HCT116 (cell line): ENCODE measurements at regions not wholly inside any gene's neighbourhood (a gene's known extent, or its start where the extent isn't known, plus 50 kb on each side); places are given as distances from the start of the nearest gene placed in this dataset.
A peak's percentile ranks its signal among the peaks of the same experiment; 100 is the strongest.

ENCODE experiments used
- ATAC-seq: fragments of 200-7000 bp; cut with Tn5 transposase; 2 replicates; pipeline ENCODE4 v1.9.1; 2020; ENCODE audit warnings: mild to moderate bottlenecking, moderate library complexity
- BruUV-seq: library from RNA; stranded (reverse); fragments of 400-500 nt; replicated peaks from 2 replicates; lab custom pipeline; 2021; lab: Mats Ljungman, UMichigan
- CTCF ChIA-PET: fragments of 300-600 bp; sonication (Branson Sonifier 250); formaldehyde crosslinking; loops from one replicate; lab custom pipeline; 2021; ENCODE audit warnings: antibody characterized with exemption; lab: Charles Lee
- POLR2A ChIA-PET: fragments of 300-600, 350-600 bp; sonication (Branson Sonifier 250); formaldehyde crosslinking; loops from one replicate; lab custom pipeline; 2021; ENCODE audit warnings: antibody characterized with exemption; lab: Charles Lee
- RAD21 ChIA-PET, 2 experiments: fragments of 300-600 bp; sonication (Branson Sonifier 250); formaldehyde crosslinking; loops; one replicate each; lab custom pipeline; 2023; ENCODE audit warnings: low total read pairs in 2 of 2; ENCODE audit not compliant: uncharacterized antibody in 2 of 2, unreplicated experiment in 2 of 2, low non-redundant PET in 1 of 2; lab: Charles Lee
- DNase-seq: peaks from one replicate; pipeline ENCODE4 v3.0.0-alpha.2; 2010; ENCODE audit warnings: low read depth, low spot score
- H2AFZ ChIP-seq: fragments of 200-600 bp; shearing (Covaris generic), sonication (generic); 2 replicates; pipeline ENCODE4 v1.6.1; 2017; ENCODE audit warnings: low read depth, mixed run types, mixed read lengths, antibody characterized with exemption, low read length; ENCODE audit not compliant: poor library complexity, severe bottlenecking
- H3K27ac ChIP-seq: 2 replicates; pipeline ENCODE4 v1.5.1; 2012; ENCODE audit warnings: low read depth, low read length
- H3K27me3 ChIP-seq: fragments of 200-600 bp; sonication (generic); 2 replicates; pipeline ENCODE4 v1.6.1; 2016; ENCODE audit warnings: mixed run types, low read length, mixed read lengths; ENCODE audit not compliant: insufficient read depth
- H3K36me3 ChIP-seq, 2 experiments: fragments of 200-500 bp in 1 of 2; fragments of 200-600 bp in 1 of 2; sonication (Bioruptor generic) in 1 of 2; sonication (generic) in 1 of 2; 2 replicates each; pipeline versions ENCODE4 v1.5.1 to v1.6.1; 2014 to 2016; ENCODE audit warnings: low read length in 2 of 2, inconsistent platforms in 1 of 2, mixed read lengths in 1 of 2, mixed run types in 1 of 2; ENCODE audit not compliant: insufficient read depth in 2 of 2, control insufficient read depth in 1 of 2
- H3K4me1 ChIP-seq, 2 experiments: fragments of 200-600 bp in 1 of 2; sonication (generic) in 1 of 2; 2 replicates each; pipeline versions ENCODE4 v1.5.1 to v1.6.1; 2012 to 2017; ENCODE audit warnings: low read length in 2 of 2, inconsistent platforms in 1 of 2, mild to moderate bottlenecking in 1 of 2, mixed read lengths in 1 of 2, mixed run types in 1 of 2, moderate library complexity in 1 of 2; ENCODE audit not compliant: insufficient read depth in 2 of 2, control insufficient read depth in 1 of 2
- H3K4me2 ChIP-seq: fragments of 200-600 bp; sonication (generic); 2 replicates; pipeline ENCODE4 v1.6.1; 2017; ENCODE audit warnings: mixed run types, low read length, mixed read lengths
- H3K4me3 ChIP-seq, 2 experiments: fragments of 200-600 bp in 1 of 2; sonication (generic) in 1 of 2; replicated peaks in 1 of 2; 2 replicates each; pipeline ENCODE4 v1.5.1; 2011 to 2016; ENCODE audit warnings: low read length in 2 of 2, control low read depth in 1 of 2, low read depth in 1 of 2, mild to moderate bottlenecking in 1 of 2, mixed read lengths in 1 of 2, mixed run types in 1 of 2
- H3K79me2 ChIP-seq: fragments of 200-600 bp; sonication (generic); 2 replicates; pipeline ENCODE4 v1.6.1; 2017; ENCODE audit warnings: mild to moderate bottlenecking, mixed run types, low read length, moderate library complexity, mixed read lengths; ENCODE audit not compliant: insufficient read depth
- H3K9ac ChIP-seq: fragments of 200-600 bp; sonication (generic); 2 replicates; pipeline ENCODE4 v1.6.1; 2016; ENCODE audit warnings: low read length, mixed read lengths
- H3K9me2 ChIP-seq: fragments of 200-600 bp; sonication (generic), shearing (Covaris generic); 2 replicates; pipeline ENCODE4 v1.6.1; 2017; ENCODE audit warnings: mixed run types, mild to moderate bottlenecking, moderate library complexity; ENCODE audit not compliant: insufficient read depth
- H3K9me3 ChIP-seq, 2 experiments: fragments of 200-500 bp in 1 of 2; fragments of 200-600 bp in 1 of 2; sonication (Bioruptor generic) in 1 of 2; sonication (generic) in 1 of 2; 2 replicates each; pipeline ENCODE4 v1.6.1; 2014 to 2017; ENCODE audit warnings: low read length in 2 of 2, mixed read lengths in 2 of 2, inconsistent platforms in 1 of 2, low read depth in 1 of 2, mild to moderate bottlenecking in 1 of 2, mixed run types in 1 of 2, moderate library complexity in 1 of 2; ENCODE audit not compliant: control insufficient read depth in 1 of 2, insufficient read depth in 1 of 2
- H4K20me1 ChIP-seq: fragments of 200-600 bp; sonication (generic), shearing (Covaris generic); 2 replicates; pipeline ENCODE4 v1.6.1; 2017; ENCODE audit warnings: mixed run types, mild to moderate bottlenecking, moderate library complexity; ENCODE audit not compliant: insufficient read depth
- JUND ChIP-seq: IDR thresholded peaks from 2 replicates; pipeline ENCODE4 v1.6.1; 2012
- RAD21 ChIP-seq: IDR thresholded peaks from 2 replicates; pipeline ENCODE4 v1.6.1; 2012; ENCODE audit warnings: low read depth, mild to moderate bottlenecking
- REST ChIP-seq: IDR thresholded peaks from 2 replicates; pipeline ENCODE4 v1.6.1; 2012; ENCODE audit warnings: low read depth
- SIN3A ChIP-seq: IDR thresholded peaks from 2 replicates; pipeline ENCODE4 v1.6.1; 2012; ENCODE audit warnings: low read depth
- SP1 ChIP-seq: IDR thresholded peaks from 2 replicates; pipeline ENCODE4 v1.6.1; 2012; ENCODE audit warnings: low read depth
- SRF ChIP-seq: IDR thresholded peaks from 2 replicates; pipeline ENCODE4 v1.6.1; 2012; ENCODE audit warnings: low read depth
- intact Hi-C: fragments of 100-400 bp; cut with micrococcal nuclease; formaldehyde crosslinking; loops from 2 replicates; pipeline ENCODE4 v1.10.0; 2022

GRCh38 chrX:45852884-45853283 is 652.2 kb upstream of the DIPK2B start:
- H3K9me2 ChIP-seq, result no peaks in the 10 kb centered on the region
- peak overlapping the region; percentile 87; the same call in 1 of the 2 replicates for H3K27ac ChIP-seq
- H4K20me1 ChIP-seq, result no peaks in the 10 kb centered on the region
- H3K79me2 ChIP-seq, result peaks cover 33% of the 10 kb centered on the region
- no peak overlapping the region for H3K4me3 ChIP-seq
- peaks cover 5 to 15% of the 10 kb centered on the region in 2 experiments; a peak in 3 of 4 replicates for H3K36me3 ChIP-seq
- no TSS peak for BruUV-seq
- intact Hi-C loops, result loop anchor here (5.0 kb wide), 1 partner anchor 474 kb away; no protein-coding TSS in a partner anchor
- H3K4me2 ChIP-seq, result peak overlapping the region; percentile 72
- RAD21 ChIA-PET, result no interaction called here
- CTCF ChIA-PET, result no interaction called here
- TF ChIP-seq SIN3A, result no peak
- no peak for TF ChIP-seq SP1
- TF ChIP-seq REST, result no peak
- no peak for TF ChIP-seq JUND
- no peak for TF ChIP-seq RAD21
- no peak for TF ChIP-seq SRF
- H3K9me3 ChIP-seq, result no peaks in the 10 kb centered on the region
- POLR2A ChIA-PET, result no interaction called here
- H3K4me1 ChIP-seq, result peaks cover 14 to 36% of the 10 kb centered on the region in 2 experiments
- peak overlapping the region; percentile 93 for H3K9ac ChIP-seq
- H3K27me3 ChIP-seq, result no peaks in the 10 kb centered on the region
- DNase-seq (no peak), ATAC-seq (no peak)
- no peak overlapping the region for H2AFZ ChIP-seq
